ENCODE measurements at regions not wholly inside any gene's neighbourhood (a gene's known extent, or its start where the extent isn't known, plus 50 kb on each side); places are given as distances from the start of the nearest gene placed in this dataset.
"Not testable (repeated sequence)": the region's sequence is repeated elsewhere in the genome, so short reads cannot be mapped to it uniquely, and the experiment has no call there.

DNA sequence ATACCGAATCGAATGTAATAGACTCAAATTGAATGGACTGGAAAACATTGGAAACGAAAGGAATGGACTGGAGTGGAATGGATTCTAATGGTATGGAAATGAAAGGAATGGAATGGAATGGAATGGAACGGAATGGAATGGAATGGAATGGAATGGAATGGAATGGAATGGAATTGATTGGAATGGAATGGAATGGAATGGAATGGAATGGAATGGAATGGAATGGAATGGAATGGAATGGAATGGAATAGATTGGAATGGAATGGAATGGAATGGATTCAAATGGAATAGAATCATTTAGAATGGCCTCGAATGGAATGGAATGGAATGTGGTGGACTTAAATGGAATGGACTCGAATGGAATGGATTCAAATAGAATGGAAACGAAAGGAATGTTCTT, 1057.5 kb upstream of the USP9Y start:
- not testable (repeated sequence) for DNase-seq; H3K27ac ChIP-seq (ENCODE audit: low read length); H3K36me3 ChIP-seq (ENCODE audit: control insufficient read depth, insufficient read depth, low read length); H3K4me1 ChIP-seq (ENCODE audit: control insufficient read depth, insufficient read depth, low read length); H3K4me3 ChIP-seq (ENCODE audit: low read length); H3K27me3 ChIP-seq (ENCODE audit: control insufficient read depth, insufficient read depth, low read length)
- peaks cover 17% of the 10 kb centered on the region for H3K9me3 ChIP-seq (ENCODE audit: control insufficient read depth, low read depth, low read length)
- 54% methylated on average over 4 of the region's 7 CpGs for WGBS (ENCODE audit: insufficient coverage, low lambda C conversion rate)

DNA sequence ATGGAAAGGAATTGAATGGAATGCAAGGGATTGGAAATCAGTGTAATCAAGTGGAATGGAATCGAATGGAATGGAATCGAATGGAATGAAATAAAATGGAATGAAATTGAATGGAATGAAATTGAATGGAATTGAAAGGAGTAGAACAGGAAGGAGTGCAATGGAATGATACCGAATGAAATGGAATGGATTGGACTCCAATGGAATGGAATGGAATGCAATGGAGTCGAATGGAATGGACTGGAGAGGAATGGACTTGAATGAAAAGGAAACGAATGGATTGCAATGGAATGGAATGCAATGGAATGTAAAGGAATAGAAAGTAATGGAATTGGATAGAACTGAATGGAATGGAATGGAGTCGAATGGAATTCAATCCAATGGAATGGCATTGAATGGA, 1032.8 kb upstream of the USP9Y start:
- Histone ChIP-seq H3K27me3 (ENCODE audit: control insufficient read depth, insufficient read depth, low read length) (no peaks in the 10 kb centered on the region), H3K4me1 (ENCODE audit: control insufficient read depth, insufficient read depth, low read length) (no peaks in the 10 kb centered on the region), H3K9me3 (ENCODE audit: control insufficient read depth, low read depth, low read length) (peaks cover 17% of the 10 kb centered on the region), H3K4me3 (ENCODE audit: low read length) (no peak overlapping the region), H3K27ac (ENCODE audit: low read length) (no peak overlapping the region), H3K36me3 (ENCODE audit: control insufficient read depth, insufficient read depth, low read length) (no peaks in the 10 kb centered on the region)
- 85% methylated on average over 4 of the region's 6 CpGs for WGBS (ENCODE audit: insufficient coverage, low lambda C conversion rate)
- DNase-seq = peak in 1 of 2 donors; percentile 24

Measured in large intestine (tissue), 3 donors.